Neural cell (in vitro differentiated cells): ENCODE measurements at regions not wholly inside any gene's neighbourhood (a gene's known extent, or its start where the extent isn't known, plus 50 kb on each side); places are given as distances from the start of the nearest gene placed in this dataset.

Experiments
- CTCF ChIP-seq: fragments of 450-650 bp; IDR thresholded peaks from 2 replicates; pipeline ENCODE4 v1.5.1; 2014; ENCODE audit warnings: antibody characterized with exemption, mild to moderate bottlenecking, moderate library complexity; ENCODE audit not compliant: poor library complexity, severe bottlenecking
- EP300 ChIP-seq: fragments of 450-650 bp; conservative IDR thresholded peaks from 2 replicates; pipeline ENCODE4 v1.6.1; 2014; ENCODE audit warnings: antibody characterized with exemption, mild to moderate bottlenecking, moderate library complexity; ENCODE audit not compliant: poor library complexity, severe bottlenecking
- EZH2 ChIP-seq: fragments of 200-600, 300-800 bp; shearing (Covaris generic), sonication (generic); IDR thresholded peaks from 2 replicates; pipeline ENCODE4 v1.6.1; 2014; ENCODE audit warnings: antibody characterized with exemption, low read length, borderline replicate concordance, mild to moderate bottlenecking; ENCODE audit not compliant: insufficient read depth, poor library complexity, severe bottlenecking
- POLR2AphosphoS5 ChIP-seq: IDR thresholded peaks from 2 replicates; pipeline ENCODE4 v1.6.1; 2012
- RAD21 ChIP-seq: fragments of 450-650 bp; conservative IDR thresholded peaks from 2 replicates; pipeline ENCODE4 v1.6.1; 2014; ENCODE audit warnings: antibody characterized with exemption, mild to moderate bottlenecking, moderate library complexity
- SMC3 ChIP-seq: fragments of 450-650 bp; conservative IDR thresholded peaks from 2 replicates; pipeline ENCODE4 v1.6.1; 2014; ENCODE audit warnings: antibody characterized with exemption, mild to moderate bottlenecking, moderate library complexity; ENCODE audit not compliant: poor library complexity
- TAF1 ChIP-seq: IDR thresholded peaks from 2 replicates; pipeline ENCODE4 v1.6.1; 2012; ENCODE audit warnings: low read depth

GRCh38 chr3:64915778-64916177, 228.0 kb upstream of the ADAMTS9 start:
- TF ChIP-seq EP300 (no peak), CTCF (no peak), EZH2 (no peak), RAD21 (no peak), TAF1 (no peak), SMC3 (no peak), POLR2AphosphoS5 (no peak)
